ENCODE measurements at regions not wholly inside any gene's neighbourhood (a gene's known extent, or its start where the extent isn't known, plus 50 kb on each side); places are given as distances from the start of the nearest gene placed in this dataset.
"Not testable (repeated sequence)": the region's sequence is repeated elsewhere in the genome, so short reads cannot be mapped to it uniquely, and the experiment has no call there.

- no peak for DNase-seq (ENCODE audit: low read depth in 2 of 2)
These were observed 465.1 kb upstream of the GALNTL6 start for GRCh38 chr4:171348090-171348489.

DNA sequence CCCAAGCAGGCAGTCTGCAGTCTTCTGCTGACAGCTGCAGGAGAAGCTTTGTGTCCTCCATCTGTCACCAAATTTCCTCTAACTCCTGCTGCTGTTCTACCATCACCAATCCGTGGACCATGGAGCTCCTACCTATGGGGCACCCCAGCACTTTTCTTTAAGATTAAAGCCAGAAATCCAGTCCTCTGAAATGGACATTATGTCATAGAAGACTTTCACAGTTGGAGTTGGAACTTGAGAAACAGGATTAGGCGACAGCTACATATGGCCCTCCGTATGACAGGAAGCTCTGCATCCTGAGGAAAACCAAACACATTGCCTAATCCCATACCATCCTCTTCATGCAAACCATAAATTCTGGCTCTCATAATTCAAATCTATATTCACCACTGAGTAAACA lies 470.6 kb upstream of the GALNTL6 start:
- DNase-seq (ENCODE audit: low read depth in 2 of 2): no peak

DNA sequence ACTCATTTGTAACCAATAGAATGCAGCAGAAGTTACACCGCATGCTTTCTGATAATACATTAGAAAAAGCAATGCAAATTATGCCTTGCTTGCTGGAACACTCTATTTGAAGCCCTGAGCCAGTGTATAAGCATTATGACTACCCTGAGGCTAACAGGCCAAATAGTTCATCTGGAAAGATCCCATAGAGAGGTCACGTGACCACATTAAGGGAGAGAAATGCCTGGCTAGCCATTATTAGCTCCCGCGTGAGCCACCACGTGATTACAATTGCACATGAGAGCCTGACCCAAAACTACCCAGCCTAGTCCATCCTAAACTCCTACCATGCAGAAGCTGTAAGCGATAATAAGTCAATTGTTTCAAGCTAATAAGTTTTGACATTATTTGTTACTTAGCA lies 472.9 kb upstream of the GALNTL6 start:
- no peak for DNase-seq (ENCODE audit: low read depth in 2 of 2)

DNA sequence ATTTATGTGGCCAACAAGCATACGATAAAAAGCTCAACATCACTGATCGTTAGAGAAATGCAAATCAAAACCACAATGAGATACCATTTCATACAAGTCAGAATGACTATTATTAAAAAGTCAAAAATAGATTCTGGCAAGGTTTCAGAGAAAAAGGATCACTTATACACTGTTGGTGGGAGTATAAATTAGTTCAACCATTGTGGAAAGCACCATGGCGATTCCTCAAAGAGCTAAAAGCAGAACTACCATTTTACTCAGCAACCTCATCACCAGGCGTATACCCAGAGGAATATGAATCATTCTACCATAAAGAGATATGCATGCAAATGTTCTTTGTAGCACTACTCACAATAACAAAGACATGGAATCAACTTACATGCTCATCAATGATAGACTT lies 478.7 kb upstream of the GALNTL6 start:
- DNase-seq (ENCODE audit: low read depth in 2 of 2): no peak

DNA sequence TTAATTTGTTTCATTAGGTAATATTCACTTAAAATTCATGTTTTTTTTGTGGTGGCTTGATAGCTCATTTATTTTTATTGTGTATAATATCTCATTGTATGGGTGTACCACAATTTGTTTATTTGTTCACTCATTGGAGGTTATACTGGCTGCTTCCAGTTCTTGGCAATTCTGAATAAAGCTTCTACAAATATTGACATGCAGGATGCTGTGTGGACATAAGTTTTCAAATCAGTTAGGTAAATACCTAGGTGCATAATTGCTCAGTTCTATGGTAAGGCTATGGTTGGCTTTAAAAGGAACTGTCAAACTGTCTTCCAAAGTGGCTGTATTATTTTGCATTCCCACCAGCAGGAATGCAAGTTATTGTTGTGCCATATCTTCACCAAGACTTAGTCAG lies 504.5 kb upstream of the GALNTL6 start:
- DNase-seq (ENCODE audit: low read depth in 2 of 2): no peak

DNA sequence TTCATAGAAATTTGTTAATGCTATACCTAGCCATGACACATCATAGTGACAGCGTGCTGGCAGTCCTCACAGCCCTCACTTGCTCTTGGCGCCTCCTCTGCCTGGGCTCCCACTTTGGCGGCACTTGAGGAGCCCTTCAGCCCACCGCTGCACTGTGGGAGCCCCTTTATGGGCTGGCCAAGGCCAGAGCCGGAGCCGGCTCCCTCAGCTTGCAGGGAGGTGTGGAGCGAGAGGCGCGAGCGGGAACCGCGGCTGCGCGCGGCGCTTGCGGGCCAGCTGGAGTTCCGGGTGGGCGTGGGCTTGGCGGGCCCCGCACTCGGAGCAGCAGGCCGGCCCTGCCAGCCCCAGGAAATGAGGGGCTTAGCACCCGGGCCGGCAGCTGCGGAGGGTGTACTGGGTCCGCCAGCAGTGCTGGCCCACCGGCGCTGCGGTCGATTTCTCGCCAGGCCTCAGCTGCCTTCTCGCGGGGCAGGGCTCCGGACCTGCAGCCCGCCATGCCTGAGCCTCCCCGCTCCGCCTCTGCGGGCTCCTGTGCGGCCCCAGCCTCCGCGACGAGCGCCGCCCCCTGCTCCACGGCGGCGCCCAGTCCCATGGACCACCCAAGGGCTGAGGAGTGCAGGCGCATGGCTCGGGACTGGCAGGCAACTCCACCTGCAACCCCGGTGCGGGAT lies 515.0 kb upstream of the GALNTL6 start:
- DNase-seq (ENCODE audit: low read depth in 2 of 2): not testable (repeated sequence)

DNA sequence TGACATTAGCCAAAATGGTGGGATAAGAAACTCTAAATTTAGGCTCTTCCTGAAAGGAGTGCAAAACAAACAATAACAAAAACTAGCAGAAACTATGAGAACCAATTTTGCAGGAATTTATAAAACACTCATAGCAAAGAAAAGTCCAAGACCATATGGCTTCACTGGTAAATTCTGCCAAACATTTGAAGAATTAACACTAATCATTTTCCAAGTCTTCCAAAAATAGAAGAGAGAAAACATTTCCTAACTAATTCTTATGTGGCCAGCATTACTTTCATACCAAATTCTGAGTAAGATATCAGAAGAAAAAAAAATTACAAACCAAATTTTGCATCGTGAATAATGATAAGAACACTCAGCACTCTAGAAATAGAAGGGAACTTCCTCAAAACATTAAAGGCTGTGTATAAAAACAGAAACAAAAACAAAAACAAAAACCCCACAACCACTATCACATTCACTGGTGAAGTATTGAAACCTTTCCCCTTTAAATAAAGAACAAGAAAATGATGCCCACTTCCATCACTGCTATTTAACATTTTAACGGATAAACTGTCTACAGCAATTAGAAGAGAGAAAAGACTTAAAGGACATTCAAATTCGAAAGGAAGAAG lies 524.3 kb upstream of the GALNTL6 start:
- DNase-seq (ENCODE audit: low read depth in 2 of 2): no peak

DNA sequence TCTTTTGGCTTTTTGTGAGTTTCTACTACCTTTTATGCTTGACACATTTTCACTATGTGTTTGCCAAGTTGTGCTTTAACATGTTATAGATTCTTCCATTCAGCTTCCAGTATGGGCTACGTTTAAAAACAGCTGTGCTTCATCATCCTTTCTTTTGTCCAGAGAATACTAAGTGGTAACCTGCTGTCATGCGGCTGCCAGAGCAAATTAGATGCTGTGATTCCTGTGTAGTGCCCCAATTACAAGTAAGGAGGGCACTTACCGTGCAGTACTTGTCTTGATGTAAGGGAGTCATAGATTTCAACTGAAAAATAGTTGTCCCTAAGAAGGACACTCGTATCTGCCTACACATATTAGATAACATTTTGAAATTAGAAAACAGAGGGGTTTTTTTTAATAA lies 531.8 kb upstream of the GALNTL6 start:
- no peak for DNase-seq (ENCODE audit: low read depth in 2 of 2)

DNA sequence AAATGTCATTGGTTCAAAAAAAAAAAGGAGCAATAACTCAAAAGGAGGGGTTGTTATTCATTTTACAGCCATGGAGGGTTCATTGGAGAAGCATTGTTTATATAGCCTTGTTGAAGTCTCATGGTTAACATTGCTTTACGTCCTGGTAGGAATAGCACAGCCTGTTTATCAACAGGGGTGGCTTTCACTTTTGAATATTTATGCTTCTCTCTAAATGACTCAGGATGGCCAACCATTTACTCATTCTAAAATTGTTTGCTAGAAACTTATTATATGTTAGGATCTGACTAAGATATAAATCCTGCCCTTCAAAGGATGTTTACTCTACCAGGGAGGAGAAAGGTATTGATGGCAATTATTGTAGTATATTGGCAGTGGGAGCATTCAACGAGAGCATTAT lies 534.1 kb upstream of the GALNTL6 start:
- DNase-seq (ENCODE audit: low read depth in 2 of 2): no peak

GRCh38 chr4:171266671-171267070 lies 546.5 kb upstream of the GALNTL6 start:
- DNase-seq (ENCODE audit: low read depth in 2 of 2): no peak

GRCh38 chr4:171265190-171265818 lies 547.9 kb upstream of the GALNTL6 start:
- DNase-seq (ENCODE audit: low read depth in 2 of 2): no peak

DNA sequence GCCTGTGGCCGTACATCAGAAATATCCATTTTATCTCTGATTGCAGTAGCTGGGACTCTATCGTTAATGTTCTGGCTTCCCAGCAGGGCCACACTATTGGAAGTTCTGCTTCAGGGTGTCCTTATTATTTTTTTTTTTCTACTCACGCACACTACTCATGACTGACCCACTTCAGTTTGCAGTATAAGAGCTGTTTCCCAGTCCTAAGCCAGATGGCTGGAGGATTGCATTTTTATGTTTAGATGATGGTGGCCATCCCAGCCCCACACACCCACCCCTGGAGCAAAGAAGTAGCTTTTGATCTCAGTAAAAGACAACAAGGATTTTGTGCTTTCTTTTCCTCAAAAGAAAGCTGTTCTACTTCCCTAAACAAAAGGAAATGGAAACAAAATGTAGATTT lies 557.0 kb upstream of the GALNTL6 start:
- no peak for DNase-seq (ENCODE audit: low read depth in 2 of 2)

GRCh38 chr4:171246948-171247347 lies 566.3 kb upstream of the GALNTL6 start:
- no peak for DNase-seq (ENCODE audit: low read depth in 2 of 2)

DNA sequence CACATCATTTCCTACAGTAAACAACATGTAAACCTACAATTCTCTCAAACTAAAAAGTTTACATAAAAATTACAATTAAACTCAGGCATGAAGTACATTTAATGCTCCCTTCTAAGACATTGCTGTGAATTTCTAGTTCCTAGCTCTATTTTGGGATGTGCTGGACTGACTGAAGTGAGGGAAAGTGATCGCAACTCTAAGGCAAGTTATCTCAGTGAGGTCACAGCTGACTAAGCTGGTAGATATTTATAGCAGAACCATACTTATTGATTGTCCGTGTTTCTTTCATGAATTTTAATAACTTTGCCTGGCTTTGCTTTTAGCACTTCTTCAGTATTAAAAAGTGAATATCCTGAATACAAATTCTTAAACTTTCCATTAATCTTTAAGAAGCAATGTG lies 570.4 kb upstream of the GALNTL6 start:
- DNase-seq (ENCODE audit: low read depth in 2 of 2): no peak

DNA sequence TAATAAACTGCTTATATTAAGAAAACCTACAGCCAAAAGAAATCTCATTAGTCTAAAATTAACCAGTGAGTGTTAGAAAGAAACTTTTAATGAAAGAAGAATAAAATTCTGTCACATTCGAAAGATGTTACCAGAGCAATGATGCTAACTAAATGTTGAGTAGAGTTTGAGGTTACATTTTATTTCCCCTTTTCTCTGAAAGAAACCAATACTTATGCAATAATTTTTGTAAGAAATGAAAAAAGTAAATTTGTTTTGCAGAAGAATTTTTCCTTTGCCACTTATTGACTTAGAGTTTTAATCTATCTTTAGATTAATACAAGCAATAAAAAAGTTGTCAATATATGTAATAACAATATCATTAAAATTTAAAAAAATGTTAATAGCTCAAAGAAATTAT lies 574.0 kb upstream of the GALNTL6 start:
- no peak for DNase-seq (ENCODE audit: low read depth in 2 of 2)

DNA sequence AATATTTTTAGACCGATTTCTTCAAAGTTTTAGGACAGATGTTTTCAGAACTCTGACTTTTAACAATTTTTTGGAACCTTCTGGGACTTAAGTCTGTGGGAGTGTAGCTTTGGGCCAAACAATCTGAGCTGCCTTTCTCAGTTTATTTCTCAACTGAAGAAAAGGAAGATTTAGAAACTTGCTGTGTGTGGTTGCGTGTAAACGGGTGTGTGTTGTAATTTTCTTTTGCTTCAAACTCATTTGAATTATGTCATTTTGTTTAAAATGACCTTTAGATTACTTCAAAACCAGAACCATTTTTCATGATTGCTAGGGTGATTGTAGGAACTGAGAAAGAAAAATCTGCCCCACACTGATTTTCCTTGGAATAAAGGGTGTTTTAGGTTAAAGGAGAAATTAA lies 577.7 kb upstream of the GALNTL6 start:
- no peak for DNase-seq (ENCODE audit: low read depth in 2 of 2)

DNA sequence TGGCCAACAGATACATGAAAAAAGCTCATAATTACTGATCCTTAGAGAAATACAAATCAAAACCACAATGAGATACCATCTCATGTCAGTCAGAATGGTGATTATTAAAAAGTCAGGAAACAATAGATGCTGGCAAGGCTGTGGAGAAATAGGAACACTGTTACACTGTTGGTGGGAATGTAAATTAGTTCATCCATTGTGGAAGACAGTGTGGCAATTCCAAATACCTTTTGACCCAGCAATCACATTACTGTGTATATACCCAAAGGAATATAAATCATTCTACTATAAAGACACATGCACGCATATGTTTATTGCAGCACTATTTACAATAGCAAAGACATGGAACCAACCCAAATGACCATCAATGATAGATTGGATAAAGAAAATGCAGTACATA lies 583.9 kb upstream of the GALNTL6 start:
- DNase-seq (ENCODE audit: low read depth in 2 of 2): not testable (repeated sequence)

GRCh38 chr4:171221181-171221580 lies 592.0 kb upstream of the GALNTL6 start:
- DNase-seq (ENCODE audit: low read depth in 2 of 2): no peak

DNA sequence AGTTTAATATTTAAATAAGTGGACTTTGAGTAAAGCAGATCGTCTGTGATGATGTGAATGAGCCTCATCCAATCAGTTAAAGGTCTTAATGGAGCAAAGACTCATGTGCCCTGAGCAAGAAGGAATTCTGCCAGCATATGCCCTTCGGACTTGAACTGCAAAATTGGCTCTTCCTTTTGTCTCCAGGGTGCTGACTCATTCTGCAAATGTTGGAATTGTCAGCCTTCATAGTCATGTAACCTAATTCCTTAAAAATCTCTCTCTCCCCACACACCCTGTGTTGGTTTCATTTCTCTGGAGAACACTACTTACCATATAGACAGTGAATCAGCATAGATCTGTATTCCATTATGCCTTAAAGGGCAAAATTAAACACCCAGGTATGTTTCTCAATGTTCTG lies 609.8 kb upstream of the GALNTL6 start:
- DNase-seq (ENCODE audit: low read depth in 2 of 2): peak; percentile 33

- no peak for DNase-seq (ENCODE audit: low read depth in 2 of 2)
These were observed 610.3 kb upstream of the GALNTL6 start for GRCh38 chr4:171202908-171203307.

DNA sequence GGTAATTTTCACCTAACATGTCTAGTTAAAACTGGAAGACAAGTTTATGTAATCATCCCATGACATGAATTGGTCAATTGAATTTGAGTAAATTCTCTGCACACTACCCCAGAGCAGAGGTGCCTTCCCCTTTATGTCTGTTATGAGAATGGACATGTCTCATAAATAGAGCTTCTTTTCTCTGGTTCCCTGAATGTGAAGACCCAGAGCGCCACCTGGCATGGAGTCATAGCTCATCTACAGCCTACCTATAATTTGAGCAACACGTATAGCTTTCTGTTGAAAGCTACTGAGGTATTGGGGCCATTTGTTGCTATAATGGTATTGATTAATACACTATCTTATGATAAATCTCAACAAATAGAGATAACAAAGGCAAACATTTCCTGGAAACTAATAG lies 626.5 kb upstream of the GALNTL6 start:
- DNase-seq (ENCODE audit: low read depth in 2 of 2): no peak

- DNase-seq (ENCODE audit: low read depth in 2 of 2): no peak
These were observed 632.1 kb upstream of the GALNTL6 start for GRCh38 chr4:171181090-171181489.

DNA sequence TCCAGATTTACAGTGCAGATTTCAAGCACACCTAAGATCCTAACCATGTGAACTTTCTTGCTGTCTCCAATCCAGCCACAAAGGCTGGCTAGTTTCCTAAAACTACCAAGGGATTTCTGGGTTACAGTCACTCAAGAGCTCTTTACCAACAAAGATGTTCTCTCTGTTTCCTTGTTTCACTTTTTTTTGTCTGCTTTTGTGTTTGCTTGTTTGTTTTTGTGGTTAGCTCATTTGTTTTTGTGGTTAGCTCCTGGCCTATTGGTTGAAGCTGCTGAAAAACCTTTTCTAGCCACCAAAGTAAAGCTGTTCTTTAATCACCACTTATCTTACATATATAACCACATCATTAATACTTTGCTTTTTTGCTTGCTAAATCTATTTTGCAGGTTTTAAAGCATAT lies 642.5 kb upstream of the GALNTL6 start:
- no peak for DNase-seq (ENCODE audit: low read depth in 2 of 2)

DNA sequence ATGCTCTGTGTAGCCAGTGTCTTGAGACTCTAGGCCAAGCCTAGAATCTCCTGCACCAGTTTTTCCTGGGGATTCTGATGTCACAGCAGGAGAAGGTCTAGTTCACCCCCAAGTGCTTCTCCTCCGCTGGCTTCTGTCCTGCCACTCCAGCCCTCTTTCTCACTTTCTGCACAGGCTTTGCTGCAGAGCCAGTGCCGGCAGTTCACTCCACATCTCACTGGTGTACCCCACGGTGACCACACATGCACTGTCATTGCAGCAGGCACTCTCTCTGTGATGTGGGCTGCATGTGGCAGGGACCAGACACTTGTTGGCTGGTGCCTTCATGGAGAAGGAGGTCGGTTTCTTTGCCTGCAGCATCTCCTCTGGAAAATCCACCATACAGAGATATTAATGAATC lies 643.8 kb upstream of the GALNTL6 start:
- DNase-seq (ENCODE audit: low read depth in 2 of 2): no peak
